ENCODE measurements at regions not wholly inside any gene's neighbourhood (a gene's known extent, or its start where the extent isn't known, plus 50 kb on each side); places are given as distances from the start of the nearest gene placed in this dataset.

GRCh38 chr6:163827143-163827542 lies 412.6 kb downstream of the QKI start:
- Histone ChIP-seq H4K8ac (ENCODE audit: low read depth in 2 of 2, low read length in 2 of 2) (no peak overlapping the region), H3K56ac (ENCODE audit: extremely low read depth, insufficient read depth, low read length) (no peak overlapping the region), H3K18ac (ENCODE audit: low read depth, low read length) (no peak overlapping the region), H2AK5ac (ENCODE audit: low read depth, low read length) (no peak overlapping the region), H3K4me1 (ENCODE audit: control insufficient read depth, insufficient read depth, low read length) (no peaks in the 10 kb centered on the region), H3K27ac (ENCODE audit: insufficient read depth, low read length) (no peak overlapping the region), H3K23ac (ENCODE audit: low read depth, low read length) (no peak overlapping the region), H4K5ac (ENCODE audit: low read depth, low read length) (no peak overlapping the region), H4K91ac (ENCODE audit: insufficient read depth, low read depth, low read length) (no peak overlapping the region), H2AK9ac (replicated peaks; ENCODE audit: low read depth, low read length, poor library complexity) (no peak overlapping the region), H3K4me3 (ENCODE audit: insufficient read depth, low read depth, low read length) (no peak overlapping the region), H2AFZ (replicated peaks; ENCODE audit: low read length, poor library complexity) (no peak overlapping the region), H2BK15ac (ENCODE audit: low read depth, low read length) (no peak overlapping the region), H3K9ac (ENCODE audit: low read depth, low read length) (no peak overlapping the region), H3K14ac (replicated peaks; ENCODE audit: low read depth, low read length) (no peak overlapping the region), H3K9me3 (ENCODE audit: control insufficient read depth, insufficient read depth, low read length) (0 out of 2 replicates have a peak, but pooled peaks cover 5% of the 10 kb centered on the region), H2BK120ac (ENCODE audit: low read depth, low read length) (no peak overlapping the region), H3K4ac (ENCODE audit: low read depth, low read length) (no peak overlapping the region), H3K79me1 (ENCODE audit: low read depth in 1 of 2, low read length in 2 of 2) (no peaks in the 10 kb centered on the region), H4K20me1 (ENCODE audit: insufficient read depth, low read length) (no peaks in the 10 kb centered on the region), H3K4me2 (ENCODE audit: low read depth, low read length) (no peak overlapping the region), H2BK5ac (ENCODE audit: low read depth, low read length, poor library complexity, severe bottlenecking) (no peak overlapping the region), H3K36me3 (ENCODE audit: control insufficient read depth, insufficient read depth, low read length) (no peaks in the 10 kb centered on the region), H3K27me3 (ENCODE audit: control insufficient read depth, insufficient read depth, low read length) (peaks cover 6% of the 10 kb centered on the region), H2BK20ac (ENCODE audit: low read depth, low read length) (no peak overlapping the region), H3K9me1 (ENCODE audit: insufficient read depth, low read length) (no peaks in the 10 kb centered on the region)
- no TSS peak for BruUV-seq (replicated peaks)
- DNase-seq (no peak), ATAC-seq (ENCODE audit: low read depth) (no peak)
- no CpG with 5 or more reads among the region's 2 CpGs for WGBS, 2 experiments (ENCODE audit: extremely low coverage in 2 of 2, insufficient read length in 1 of 2)
- ChIA-PET CTCF (no interaction called here), POLR2A (ENCODE audit: unreplicated experiment) (no interaction called here)
- no peak for TF ChIP-seq BHLHE40 (IDR thresholded peaks at IDR 0.05; ENCODE audit: low read depth, low read length)
- no peak for TF ChIP-seq NFE2L2 (IDR thresholded peaks at IDR 0.05; ENCODE audit: low read depth, low read length)
- TF ChIP-seq RFX5 (IDR thresholded peaks at IDR 0.05; ENCODE audit: low read depth, low read length) = no peak
- no peak for TF ChIP-seq SMC3 (IDR thresholded peaks at IDR 0.05; ENCODE audit: low read depth, low read length)
- TF ChIP-seq MAFK (IDR thresholded peaks at IDR 0.05; ENCODE audit: low read depth, low read length) = no peak
- TF ChIP-seq RCOR1 (IDR thresholded peaks at IDR 0.05; ENCODE audit: insufficient replicate concordance, low read length) = no peak
- no peak for TF ChIP-seq CHD1 (IDR thresholded peaks at IDR 0.05; ENCODE audit: low read depth, low read length)
- TF ChIP-seq USF2 (IDR thresholded peaks at IDR 0.05; ENCODE audit: low read depth, low read length) = no peak
- TF ChIP-seq, protein P1, sequence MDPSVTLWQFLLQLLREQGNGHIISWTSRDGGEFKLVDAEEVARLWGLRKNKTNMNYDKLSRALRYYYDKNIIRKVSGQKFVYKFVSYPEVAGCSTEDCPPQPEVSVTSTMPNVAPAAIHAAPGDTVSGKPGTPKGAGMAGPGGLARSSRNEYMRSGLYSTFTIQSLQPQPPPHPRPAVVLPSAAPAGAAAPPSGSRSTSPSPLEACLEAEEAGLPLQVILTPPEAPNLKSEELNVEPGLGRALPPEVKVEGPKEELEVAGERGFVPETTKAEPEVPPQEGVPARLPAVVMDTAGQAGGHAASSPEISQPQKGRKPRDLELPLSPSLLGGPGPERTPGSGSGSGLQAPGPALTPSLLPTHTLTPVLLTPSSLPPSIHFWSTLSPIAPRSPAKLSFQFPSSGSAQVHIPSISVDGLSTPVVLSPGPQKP (IDR thresholded peaks at IDR 0.05; ENCODE audit: borderline replicate concordance, low read depth, low read length) = no peak
- TF ChIP-seq MAZ (IDR thresholded peaks at IDR 0.05; ENCODE audit: borderline replicate concordance, low read depth, low read length) = no peak
- TF ChIP-seq CEBPB (IDR thresholded peaks at IDR 0.05; ENCODE audit: low read depth, low read length) = no peak
- no peak for TF ChIP-seq RAD21 (IDR thresholded peaks at IDR 0.05; ENCODE audit: low read length)
- TF ChIP-seq, protein P2, sequence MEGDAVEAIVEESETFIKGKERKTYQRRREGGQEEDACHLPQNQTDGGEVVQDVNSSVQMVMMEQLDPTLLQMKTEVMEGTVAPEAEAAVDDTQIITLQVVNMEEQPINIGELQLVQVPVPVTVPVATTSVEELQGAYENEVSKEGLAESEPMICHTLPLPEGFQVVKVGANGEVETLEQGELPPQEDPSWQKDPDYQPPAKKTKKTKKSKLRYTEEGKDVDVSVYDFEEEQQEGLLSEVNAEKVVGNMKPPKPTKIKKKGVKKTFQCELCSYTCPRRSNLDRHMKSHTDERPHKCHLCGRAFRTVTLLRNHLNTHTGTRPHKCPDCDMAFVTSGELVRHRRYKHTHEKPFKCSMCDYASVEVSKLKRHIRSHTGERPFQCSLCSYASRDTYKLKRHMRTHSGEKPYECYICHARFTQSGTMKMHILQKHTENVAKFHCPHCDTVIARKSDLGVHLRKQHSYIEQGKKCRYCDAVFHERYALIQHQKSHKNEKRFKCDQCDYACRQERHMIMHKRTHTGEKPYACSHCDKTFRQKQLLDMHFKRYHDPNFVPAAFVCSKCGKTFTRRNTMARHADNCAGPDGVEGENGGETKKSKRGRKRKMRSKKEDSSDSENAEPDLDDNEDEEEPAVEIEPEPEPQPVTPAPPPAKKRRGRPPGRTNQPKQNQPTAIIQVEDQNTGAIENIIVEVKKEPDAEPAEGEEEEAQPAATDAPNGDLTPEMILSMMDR (conservative IDR thresholded peaks at IDR 0.05; ENCODE audit: low read depth, low read length) = no peak
- TF ChIP-seq FOS (IDR thresholded peaks at IDR 0.05; ENCODE audit: low read depth, low read length) = no peak
- TF ChIP-seq MXI1 (IDR thresholded peaks at IDR 0.05; ENCODE audit: borderline replicate concordance, low read depth, low read length) = no peak
- TF ChIP-seq POLR2A (IDR thresholded peaks at IDR 0.05; ENCODE audit: low read depth, low read length) = no peak
- dilution Hi-C loops (cut with HindIII; ENCODE audit: low sequenced_read_pairs, unreplicated experiment) (no loop called here), intact Hi-C loops (cut with micrococcal nuclease) (no loop called here), in situ Hi-C loops (cut with MboI; ENCODE audit: low sequenced_read_pairs) (no loop called here)

Measured in IMR-90 (cell line).